ENCODE measurements at regions not wholly inside any gene's neighbourhood (a gene's known extent, or its start where the extent isn't known, plus 50 kb on each side); places are given as distances from the start of the nearest gene placed in this dataset.

DNA sequence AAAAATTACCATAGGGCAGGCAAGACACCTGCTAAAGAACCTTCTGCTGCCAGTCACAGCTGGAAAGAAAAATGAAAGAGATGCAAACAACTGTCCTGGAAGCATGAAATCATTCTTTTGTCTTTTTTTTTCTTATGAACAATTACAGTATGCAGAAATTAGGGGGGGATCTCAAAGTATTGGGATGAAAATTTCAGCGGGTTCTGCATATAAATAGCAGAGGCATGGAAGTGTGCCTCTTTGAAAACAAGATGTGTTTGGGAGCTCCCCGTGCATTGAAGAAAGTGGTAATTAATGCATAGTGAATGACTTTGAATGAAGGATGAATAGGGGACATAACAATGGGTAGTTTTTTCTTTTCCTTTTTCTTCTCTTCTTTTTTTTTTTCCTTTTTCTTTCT, 431.2 kb downstream of the SOX2 start:
- no peak for TF ChIP-seq EZH2phosphoT487 (IDR thresholded peaks at IDR 0.05; ENCODE audit: insufficient read depth, low read depth)
- TF ChIP-seq EZH2 (IDR thresholded peaks at IDR 0.05; ENCODE audit: insufficient read depth, poor library complexity, severe bottlenecking): no peak

Measured in GM23248 (cell line).